Rectal smooth muscle tissue (tissue), 1 donor: ENCODE measurements at regions not wholly inside any gene's neighbourhood (a gene's known extent, or its start where the extent isn't known, plus 50 kb on each side); places are given as distances from the start of the nearest gene placed in this dataset.
"Not testable (repeated sequence)": the region's sequence is repeated elsewhere in the genome, so short reads cannot be mapped to it uniquely, and the experiment has no call there.

Experiments used
- H3K27ac ChIP-seq: one replicate; pipeline ENCODE4 v1.7.0; 2013; ENCODE audit warnings: low read depth, low read length, inconsistent platforms
- H3K27me3 ChIP-seq: one replicate; pipeline ENCODE4 v1.7.0; 2013; ENCODE audit warnings: low read length; ENCODE audit not compliant: control insufficient read depth, insufficient read depth
- H3K36me3 ChIP-seq: one replicate; pipeline ENCODE4 v1.7.0; 2013; ENCODE audit warnings: low read length; ENCODE audit not compliant: control insufficient read depth, insufficient read depth
- H3K4me1 ChIP-seq: one replicate; pipeline ENCODE4 v1.7.0; 2013; ENCODE audit warnings: low read length; ENCODE audit not compliant: control insufficient read depth, insufficient read depth
- H3K4me3 ChIP-seq: one replicate; pipeline ENCODE4 v1.7.0; 2013; ENCODE audit warnings: low read length
- H3K9ac ChIP-seq: one replicate; pipeline ENCODE4 v1.7.0; 2013; ENCODE audit warnings: low read length

DNA sequence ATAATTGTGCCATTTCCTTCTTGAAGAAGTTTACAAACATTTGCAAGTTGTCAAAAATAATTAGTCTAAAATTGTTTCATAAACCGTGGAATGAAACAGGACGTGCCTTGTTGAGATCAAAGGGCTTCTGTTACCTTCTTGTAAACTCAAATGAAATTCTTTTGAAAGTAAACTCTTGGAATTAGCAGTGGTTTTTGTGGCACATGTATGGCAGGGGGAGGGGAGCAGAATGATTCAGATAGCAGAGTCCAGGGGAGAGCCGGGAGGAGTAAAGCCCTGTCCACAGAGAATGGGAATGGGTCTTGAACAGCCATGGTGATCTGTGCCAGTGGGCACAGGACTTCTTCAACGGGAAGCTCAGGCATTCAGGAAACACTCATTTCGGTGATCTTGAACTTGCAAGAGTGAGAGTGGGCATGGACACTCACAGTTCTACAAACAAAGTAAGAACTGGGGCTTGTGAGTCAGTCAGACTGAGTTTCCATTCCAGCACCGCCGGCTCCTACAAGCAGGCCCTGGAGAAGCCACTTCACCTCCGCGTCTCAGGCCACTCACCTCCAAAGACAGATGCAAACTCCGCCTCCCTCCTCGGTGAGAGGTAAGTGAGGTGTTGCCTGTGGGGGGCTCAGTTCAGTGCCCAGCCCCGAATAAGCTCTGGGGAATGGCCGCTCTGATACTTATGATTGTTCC is 143.1 kb downstream of the CDH26 start:
- H3K36me3 ChIP-seq: no peaks in the 10 kb centered on the region
- H3K27ac ChIP-seq: no peak overlapping the region
- no peak overlapping the region for H3K4me3 ChIP-seq
- H3K27me3 ChIP-seq: no peaks in the 10 kb centered on the region
- no peaks in the 10 kb centered on the region for H3K4me1 ChIP-seq
- no peak overlapping the region for H3K9ac ChIP-seq

DNA sequence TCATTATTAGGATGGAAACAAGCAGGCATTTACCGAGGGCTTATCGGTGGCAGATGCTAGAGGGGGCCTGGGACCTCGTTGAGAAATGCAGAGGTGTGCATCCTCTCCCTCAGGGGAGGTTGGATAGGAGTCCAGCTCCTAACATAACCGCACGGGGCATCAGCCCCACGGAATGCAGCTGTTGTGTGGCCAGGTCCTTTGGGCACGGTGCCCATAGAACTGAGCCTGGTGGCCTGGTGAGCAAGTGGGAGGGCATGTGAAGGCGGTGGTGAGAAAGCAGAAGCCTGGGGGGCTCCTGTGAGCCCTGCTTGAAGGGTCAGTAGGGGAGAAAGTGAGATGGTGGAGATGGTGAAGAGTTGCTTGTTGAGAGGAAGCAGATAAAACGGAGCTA is 143.7 kb downstream of the CDH26 start:
- Histone ChIP-seq H3K4me1 (no peaks in the 10 kb centered on the region), H3K27me3 (no peaks in the 10 kb centered on the region), H3K36me3 (no peaks in the 10 kb centered on the region), H3K9ac (no peak overlapping the region), H3K27ac (no peak overlapping the region), H3K4me3 (no peak overlapping the region)

DNA sequence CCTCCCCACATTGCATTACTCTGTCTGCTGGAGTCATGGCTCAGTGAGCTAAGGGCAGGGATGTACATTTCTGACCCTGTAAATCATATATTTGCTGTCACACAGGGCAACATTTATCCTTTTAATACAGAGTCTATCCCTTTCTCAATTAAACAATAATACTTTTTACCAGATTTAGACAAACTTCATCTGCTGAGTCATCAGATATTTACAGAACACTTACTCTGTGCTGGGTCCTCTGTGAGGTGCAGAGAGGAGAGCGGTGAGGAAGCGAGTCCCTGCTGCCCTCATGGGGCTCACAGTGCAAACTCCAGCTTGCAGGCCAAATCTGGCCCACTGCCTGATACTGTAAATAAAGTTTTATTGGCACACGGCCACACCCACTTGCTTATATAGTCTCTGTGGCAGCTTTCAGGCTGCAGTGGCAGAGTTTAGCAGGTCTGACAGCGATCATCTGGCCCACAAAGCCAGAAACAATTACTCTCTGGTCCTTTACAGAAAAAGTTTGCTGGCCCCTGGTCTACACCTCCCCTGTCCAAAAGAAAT is 144.5 kb downstream of the CDH26 start:
- Histone ChIP-seq H3K9ac (no peak overlapping the region), H3K36me3 (no peaks in the 10 kb centered on the region), H3K27ac (no peak overlapping the region), H3K4me3 (no peak overlapping the region), H3K27me3 (no peaks in the 10 kb centered on the region), H3K4me1 (no peaks in the 10 kb centered on the region)

DNA sequence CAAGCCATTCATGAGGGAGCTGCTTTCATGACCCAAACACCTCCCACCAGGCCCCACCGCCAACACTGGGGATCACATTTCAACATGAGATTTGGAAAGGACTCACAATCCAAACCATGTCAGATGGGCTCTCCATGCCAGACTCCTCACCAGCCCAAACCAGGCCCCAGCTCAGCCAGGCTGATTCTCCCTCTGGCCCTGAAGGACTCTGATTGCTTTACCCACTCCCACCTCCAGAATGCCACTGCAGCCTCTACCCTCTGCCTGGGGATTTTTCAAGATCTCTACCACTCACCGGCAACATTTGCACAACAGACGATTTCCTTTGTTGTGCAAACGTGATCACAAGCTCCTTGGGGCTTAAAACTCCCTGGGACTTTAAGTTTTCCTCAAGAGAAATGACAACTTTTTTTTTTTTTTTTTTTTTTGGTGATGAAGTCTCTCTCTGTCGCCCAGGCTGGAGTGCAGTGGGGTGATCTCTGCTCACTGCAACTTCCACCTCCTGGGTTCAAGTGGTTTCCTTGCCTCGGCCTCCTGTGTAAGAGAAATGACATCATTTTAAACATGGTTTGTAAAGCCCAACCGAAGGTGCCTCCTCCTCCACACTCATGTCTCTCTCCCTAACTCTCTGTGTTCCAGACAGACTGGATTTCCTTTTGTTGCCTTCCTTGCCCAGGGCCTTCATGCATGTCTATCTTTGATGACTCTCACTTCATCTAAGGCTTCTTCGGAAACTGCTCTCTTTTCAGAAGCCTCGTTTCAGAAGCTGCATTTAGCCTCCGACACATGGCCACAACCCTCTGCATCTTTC is 147.0 kb downstream of the CDH26 start:
- Histone ChIP-seq H3K4me3 (no peak overlapping the region), H3K27ac (no peak overlapping the region), H3K27me3 (no peaks in the 10 kb centered on the region), H3K36me3 (no peaks in the 10 kb centered on the region), H3K4me1 (no peaks in the 10 kb centered on the region), H3K9ac (no peak overlapping the region)

DNA sequence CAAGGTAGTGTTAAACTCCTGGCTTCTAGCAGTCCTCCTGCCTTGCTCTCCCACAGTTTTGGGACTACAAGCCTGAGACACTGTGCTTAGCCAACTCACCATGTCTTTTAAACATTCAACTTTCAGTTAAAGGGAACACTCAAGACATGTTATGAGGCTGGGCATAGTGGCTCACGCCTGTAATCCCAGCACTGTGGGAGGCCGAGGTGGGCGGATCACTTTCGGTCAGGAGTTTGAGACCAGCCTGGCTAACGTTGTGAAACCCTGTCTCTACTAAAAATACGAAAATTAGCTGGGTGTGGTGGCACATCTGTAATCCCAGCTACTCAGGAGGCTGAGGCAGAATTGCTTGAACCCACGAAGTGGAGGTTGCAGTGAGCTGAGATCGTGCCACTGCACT is 148.0 kb downstream of the CDH26 start:
- H3K4me1 ChIP-seq, H3K27ac ChIP-seq, H3K27me3 ChIP-seq, H3K36me3 ChIP-seq, H3K4me3 ChIP-seq, H3K9ac ChIP-seq: not testable (repeated sequence)

DNA sequence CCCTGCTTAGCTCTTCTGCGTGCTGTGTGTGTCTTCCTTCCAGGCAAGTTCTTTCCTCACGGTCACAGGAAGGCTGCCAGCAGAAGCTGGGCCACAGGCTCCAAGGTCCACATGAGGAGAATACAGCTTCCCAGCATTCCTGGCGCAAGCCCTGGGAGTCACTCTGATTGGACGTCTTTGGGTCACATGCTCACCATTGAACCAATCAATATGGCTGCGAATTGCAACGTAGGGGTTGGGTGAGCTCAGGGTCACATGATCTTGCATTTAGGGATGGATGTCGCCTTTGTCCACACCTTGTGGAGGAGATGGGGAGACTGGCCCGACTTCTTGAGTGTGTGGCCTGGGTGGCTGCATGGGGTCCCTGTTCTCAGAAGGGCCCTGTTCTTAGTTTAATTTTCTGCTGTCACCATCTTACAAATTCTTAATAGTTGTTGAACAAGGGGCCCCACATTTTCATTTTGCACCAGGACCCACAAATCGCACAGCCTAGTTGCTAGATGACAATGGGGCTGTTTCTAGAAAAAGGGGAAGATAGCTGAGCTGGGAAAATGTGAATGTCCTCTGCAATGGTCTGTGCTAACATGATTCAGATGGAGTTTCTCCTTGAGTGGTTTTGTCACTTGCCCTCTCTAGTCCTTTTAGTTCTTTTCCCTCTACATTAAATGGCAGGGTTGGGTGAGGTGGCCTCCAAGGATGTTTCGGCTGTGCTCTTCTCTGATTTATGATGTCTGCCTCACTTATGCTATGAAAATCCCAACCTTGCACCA is 149.6 kb downstream of the CDH26 start:
- Histone ChIP-seq H3K4me1 (no peaks in the 10 kb centered on the region), H3K27me3 (no peaks in the 10 kb centered on the region), H3K27ac (no peak overlapping the region)

DNA sequence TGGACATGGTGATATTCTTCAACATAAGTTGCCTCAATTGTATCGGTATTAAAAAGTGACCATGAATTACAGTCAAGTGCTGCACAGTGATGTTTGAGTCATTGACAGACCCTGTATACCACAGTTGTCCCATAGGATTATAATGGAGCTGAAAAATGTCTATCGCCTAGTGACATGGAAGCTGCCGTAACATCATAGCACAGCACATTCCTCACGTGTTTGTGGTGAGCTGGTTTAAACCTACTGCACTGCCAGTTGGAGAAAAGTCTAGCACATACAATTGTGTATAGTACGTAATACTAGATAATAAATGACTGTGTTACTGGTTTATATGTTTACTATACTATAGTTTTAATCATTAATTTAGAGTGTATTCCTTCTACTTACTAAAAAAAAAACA is 150.2 kb downstream of the CDH26 start:
- H3K27me3 ChIP-seq: no peaks in the 10 kb centered on the region
- H3K4me1 ChIP-seq: no peaks in the 10 kb centered on the region
- no peak overlapping the region for H3K9ac ChIP-seq
- no peak overlapping the region for H3K27ac ChIP-seq
- no peak overlapping the region for H3K4me3 ChIP-seq
- no peaks in the 10 kb centered on the region for H3K36me3 ChIP-seq

More for the DNA sequence above, 149.6 kb downstream of the CDH26 start:
- Histone ChIP-seq H3K36me3 (no peaks in the 10 kb centered on the region), H3K9ac (no peak overlapping the region), H3K4me3 (no peak overlapping the region)

DNA sequence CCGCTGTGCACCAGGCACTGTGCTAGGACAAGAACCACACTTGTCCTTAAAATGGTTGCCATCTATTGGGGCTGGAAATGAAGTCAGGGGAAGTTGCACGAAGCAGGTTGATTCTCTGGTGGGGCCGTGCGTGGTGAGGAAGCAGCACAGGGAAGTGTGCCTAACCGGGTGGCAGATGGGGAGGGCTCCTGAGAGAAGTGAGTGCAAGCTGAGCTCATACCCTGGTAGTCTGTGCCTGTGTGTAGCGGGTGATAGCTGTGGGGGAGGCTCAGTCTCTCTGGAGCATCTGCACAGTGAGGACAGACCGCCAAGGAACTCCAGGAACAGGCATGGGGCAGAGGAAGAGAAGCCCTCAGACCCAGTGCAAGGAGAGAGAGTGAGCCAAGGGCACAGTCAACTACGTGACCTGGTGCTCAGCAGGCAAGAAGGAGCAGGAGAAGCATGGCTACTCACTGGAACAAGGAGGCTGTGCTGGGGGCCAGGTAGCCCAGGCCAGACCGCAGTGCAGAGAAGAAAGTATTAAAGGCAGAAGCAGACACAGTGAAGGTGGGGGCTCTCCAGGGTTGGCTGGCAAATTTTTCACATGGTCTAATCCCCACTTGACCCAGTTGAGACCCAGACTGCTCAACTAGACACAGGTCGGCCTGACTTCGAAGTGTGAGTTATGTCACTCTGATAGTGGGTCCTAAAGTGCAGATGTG is 155.0 kb downstream of the CDH26 start:
- H3K27me3 ChIP-seq: no peaks in the 10 kb centered on the region
- no peaks in the 10 kb centered on the region for H3K36me3 ChIP-seq
- no peaks in the 10 kb centered on the region for H3K4me1 ChIP-seq
- H3K27ac ChIP-seq: no peak overlapping the region
- H3K9ac ChIP-seq: no peak overlapping the region
- H3K4me3 ChIP-seq: no peak overlapping the region

DNA sequence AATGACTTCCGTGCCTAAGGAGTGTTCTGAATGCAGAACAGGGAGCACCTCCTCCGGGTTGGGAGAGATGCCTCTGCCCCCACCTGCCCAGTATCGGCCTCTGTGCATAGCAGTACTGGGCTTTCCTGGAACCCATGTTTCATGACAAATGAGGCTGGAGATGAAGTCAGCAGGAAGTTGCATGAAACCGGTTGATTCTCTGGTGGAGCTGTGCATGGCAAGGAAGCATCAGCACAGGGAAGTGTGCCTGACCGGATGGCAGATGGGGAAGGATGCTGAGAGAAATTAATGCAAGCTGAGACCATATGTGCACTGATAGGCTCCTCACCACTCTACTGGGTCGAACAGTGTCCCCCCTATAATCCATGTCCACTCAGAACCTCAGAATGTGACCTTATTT is 155.5 kb downstream of the CDH26 start:
- H3K36me3 ChIP-seq: no peaks in the 10 kb centered on the region
- no peaks in the 10 kb centered on the region for H3K4me1 ChIP-seq
- H3K27ac ChIP-seq: no peak overlapping the region

DNA sequence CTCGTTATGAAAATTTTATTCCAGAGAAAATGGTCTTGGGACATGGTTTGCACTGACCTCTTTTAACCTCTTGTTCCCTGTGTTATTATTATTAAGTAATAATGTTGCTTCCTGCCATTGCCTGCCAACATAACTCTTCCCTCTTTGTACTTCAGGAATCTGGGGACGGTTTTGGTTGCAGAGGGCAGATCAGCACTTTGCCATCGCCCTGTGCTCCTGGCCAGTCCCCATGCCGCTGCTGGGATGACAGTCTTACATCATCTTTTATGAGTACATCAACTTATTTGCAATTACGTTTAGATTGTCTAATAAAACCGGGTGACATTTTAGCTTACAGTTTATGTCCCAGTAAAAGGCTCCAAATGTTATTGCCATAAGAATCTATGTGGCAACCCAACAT is 157.2 kb downstream of the CDH26 start:
- Histone ChIP-seq H3K27ac (no peak overlapping the region), H3K27me3 (no peaks in the 10 kb centered on the region), H3K4me3 (no peak overlapping the region), H3K4me1 (no peaks in the 10 kb centered on the region), H3K36me3 (no peaks in the 10 kb centered on the region), H3K9ac (no peak overlapping the region)

More for the DNA sequence above, 155.5 kb downstream of the CDH26 start:
- H3K27me3 ChIP-seq: no peaks in the 10 kb centered on the region
- no peak overlapping the region for H3K9ac ChIP-seq
- H3K4me3 ChIP-seq: no peak overlapping the region

DNA sequence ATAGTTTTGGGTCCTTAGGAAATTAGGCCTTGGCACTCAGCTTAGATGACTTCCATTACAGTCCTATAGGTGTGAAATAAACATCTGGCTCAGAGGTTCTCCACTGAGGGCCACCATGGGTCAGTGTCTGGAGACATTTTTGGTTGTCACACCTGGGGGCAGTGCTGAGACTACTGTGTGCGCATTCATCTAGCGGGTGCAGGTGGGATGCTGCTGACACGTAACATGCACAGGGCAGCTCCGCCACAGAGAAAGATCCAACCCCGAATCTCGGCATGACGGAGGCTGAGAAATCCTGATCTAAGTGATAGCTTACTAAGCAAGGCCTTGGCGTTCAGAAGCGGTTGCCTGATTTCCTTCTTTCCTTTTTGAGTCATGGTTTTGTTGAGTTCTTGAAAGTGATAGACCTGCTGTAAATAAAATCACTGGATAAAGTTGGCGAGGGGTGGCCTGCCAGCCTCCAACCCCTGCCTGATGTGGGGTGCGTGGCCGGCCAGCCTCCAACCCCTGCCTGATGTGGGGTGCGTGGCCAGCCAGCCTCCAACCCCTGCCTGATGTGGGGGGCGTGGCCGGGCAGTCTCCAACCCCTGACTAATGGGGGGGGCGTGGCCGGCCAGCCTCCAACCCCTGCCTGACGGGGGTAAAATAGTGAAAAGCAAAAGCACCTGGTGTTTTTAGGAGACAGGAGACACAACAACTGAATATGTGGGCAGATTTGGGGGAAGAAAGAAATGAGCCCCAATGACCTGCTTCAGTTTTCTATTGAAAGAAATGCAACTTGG is 158.1 kb downstream of the CDH26 start:
- Histone ChIP-seq H3K4me1 (no peaks in the 10 kb centered on the region), H3K4me3 (no peak overlapping the region)

More for the DNA sequence above, 158.1 kb downstream of the CDH26 start:
- no peak overlapping the region for H3K9ac ChIP-seq
- no peaks in the 10 kb centered on the region for H3K36me3 ChIP-seq
- H3K27me3 ChIP-seq: no peaks in the 10 kb centered on the region
- no peak overlapping the region for H3K27ac ChIP-seq
